HepG2 (cell line): ENCODE measurements at regions not wholly inside any gene's neighbourhood (a gene's known extent, or its start where the extent isn't known, plus 50 kb on each side); places are given as distances from the start of the nearest gene placed in this dataset.

Experiments used
- BATF2 ChIP-seq: sonication (generic); formaldehyde crosslinking; IDR thresholded peaks from 2 replicates; pipeline ENCODE4 v1.8.0; 2022; ENCODE audit warnings: mild to moderate bottlenecking, missing genetic modification reagents, moderate library complexity
- CHCHD3 ChIP-seq: sonication (generic); formaldehyde crosslinking; IDR thresholded peaks from 2 replicates; pipeline ENCODE4 v1.8.0; 2022; ENCODE audit warnings: mild to moderate bottlenecking, missing genetic modification reagents, moderate library complexity
- CHD2 ChIP-seq: IDR thresholded peaks from 2 replicates; pipeline ENCODE4 v1.6.1; 2011; ENCODE audit warnings: low read depth, low read length, improper control_type of control experiment
- CTCF ChIP-seq: sonication (generic); formaldehyde crosslinking; IDR thresholded peaks from 2 replicates; pipeline ENCODE4 v1.5.0; 2020; ENCODE audit warnings: mild to moderate bottlenecking, missing genetic modification reagents, moderate library complexity
- POLR2AphosphoS2 ChIP-seq: IDR thresholded peaks from 2 replicates; pipeline ENCODE4 v1.6.1; 2011; ENCODE audit warnings: low read depth, low read length, improper control_type of control experiment
- RFX5 ChIP-seq: IDR thresholded peaks from 2 replicates; pipeline ENCODE4 v1.6.1; 2011; ENCODE audit warnings: low read depth, low read length, improper control_type of control experiment
- TBP ChIP-seq: sonication (generic); formaldehyde crosslinking; IDR thresholded peaks from 2 replicates; pipeline ENCODE4 v1.5.0; 2020; ENCODE audit warnings: missing genetic modification reagents
- ZNF317 ChIP-seq: sonication (generic); formaldehyde crosslinking; IDR thresholded peaks from 2 replicates; pipeline ENCODE4 v1.5.0; 2020; ENCODE audit warnings: mild to moderate bottlenecking, missing genetic modification reagents
- ZNF501 ChIP-seq: sonication (generic); formaldehyde crosslinking; IDR thresholded peaks from 2 replicates; pipeline ENCODE4 v1.5.1; 2020; ENCODE audit warnings: mild to moderate bottlenecking, moderate library complexity, missing genetic modification reagents

GRCh38 chr15:85847031-85847430 lies 52.3 kb upstream of the KLHL25 start:
- TF ChIP-seq BATF2 (CRISPR knock-in tag) (no peak), CHCHD3 (no peak), ZNF317 (CRISPR knock-in tag) (no peak), CTCF (CRISPR knock-in tag) (no peak), RFX5 (no peak), CHD2 (no peak), TBP (CRISPR knock-in tag) (no peak), ZNF501 (CRISPR knock-in tag) (no peak), POLR2AphosphoS2 (no peak)
